SK-N-SH (cell line): ENCODE measurements at regions not wholly inside any gene's neighbourhood (a gene's known extent, or its start where the extent isn't known, plus 50 kb on each side); places are given as distances from the start of the nearest gene placed in this dataset.

Experiments
- GABPA ChIP-seq: IDR thresholded peaks from 2 replicates; pipeline ENCODE4 v1.4.0; 2012; ENCODE audit warnings: low read depth, mild to moderate bottlenecking
- JUND ChIP-seq: IDR thresholded peaks from 2 replicates; pipeline ENCODE4 v1.4.0; 2012
- RAD21 ChIP-seq: IDR thresholded peaks from 2 replicates; pipeline ENCODE4 v1.6.1; 2012; ENCODE audit warnings: mild to moderate bottlenecking, low read length
- TF ChIP-seq, protein P1 (sequence below): fragments of 200-600 bp; sonication (generic); IDR thresholded peaks from 2 replicates; pipeline ENCODE4 v1.6.1; 2017; ENCODE audit warnings: antibody characterized with exemption, mild to moderate bottlenecking, moderate library complexity
- TF ChIP-seq, protein P2 (sequence below): IDR thresholded peaks from 2 replicates; pipeline ENCODE4 v1.6.1; 2012; ENCODE audit warnings: mild to moderate bottlenecking, low read depth, low read length, moderate library complexity
- TF ChIP-seq, protein P3 (sequence below): IDR thresholded peaks from 2 replicates; pipeline ENCODE4 v1.4.0; 2012; ENCODE audit warnings: low read depth

DNA sequence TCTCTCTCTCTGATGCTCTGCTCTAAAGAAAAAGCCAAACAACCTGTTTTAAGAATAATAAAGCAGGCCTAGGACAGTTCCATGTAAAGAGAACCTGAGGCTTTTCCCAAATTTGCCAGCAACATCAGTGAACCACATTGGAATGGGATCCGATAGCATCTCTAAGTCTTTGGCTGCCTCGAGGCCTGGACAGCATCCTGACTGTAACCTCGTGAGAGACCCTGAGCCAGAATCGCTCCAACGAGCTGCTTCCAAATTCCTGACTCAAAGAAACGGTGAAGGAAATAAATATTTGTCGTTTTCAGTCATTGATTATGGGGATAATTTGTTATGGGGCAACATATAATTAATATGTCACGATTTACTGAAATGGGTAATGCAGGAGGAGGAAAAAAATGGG lies 1012.8 kb downstream of the ROBO2 start:
- TF ChIP-seq, protein P1, sequence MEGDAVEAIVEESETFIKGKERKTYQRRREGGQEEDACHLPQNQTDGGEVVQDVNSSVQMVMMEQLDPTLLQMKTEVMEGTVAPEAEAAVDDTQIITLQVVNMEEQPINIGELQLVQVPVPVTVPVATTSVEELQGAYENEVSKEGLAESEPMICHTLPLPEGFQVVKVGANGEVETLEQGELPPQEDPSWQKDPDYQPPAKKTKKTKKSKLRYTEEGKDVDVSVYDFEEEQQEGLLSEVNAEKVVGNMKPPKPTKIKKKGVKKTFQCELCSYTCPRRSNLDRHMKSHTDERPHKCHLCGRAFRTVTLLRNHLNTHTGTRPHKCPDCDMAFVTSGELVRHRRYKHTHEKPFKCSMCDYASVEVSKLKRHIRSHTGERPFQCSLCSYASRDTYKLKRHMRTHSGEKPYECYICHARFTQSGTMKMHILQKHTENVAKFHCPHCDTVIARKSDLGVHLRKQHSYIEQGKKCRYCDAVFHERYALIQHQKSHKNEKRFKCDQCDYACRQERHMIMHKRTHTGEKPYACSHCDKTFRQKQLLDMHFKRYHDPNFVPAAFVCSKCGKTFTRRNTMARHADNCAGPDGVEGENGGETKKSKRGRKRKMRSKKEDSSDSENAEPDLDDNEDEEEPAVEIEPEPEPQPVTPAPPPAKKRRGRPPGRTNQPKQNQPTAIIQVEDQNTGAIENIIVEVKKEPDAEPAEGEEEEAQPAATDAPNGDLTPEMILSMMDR = no peak
- TF ChIP-seq, protein P2, sequence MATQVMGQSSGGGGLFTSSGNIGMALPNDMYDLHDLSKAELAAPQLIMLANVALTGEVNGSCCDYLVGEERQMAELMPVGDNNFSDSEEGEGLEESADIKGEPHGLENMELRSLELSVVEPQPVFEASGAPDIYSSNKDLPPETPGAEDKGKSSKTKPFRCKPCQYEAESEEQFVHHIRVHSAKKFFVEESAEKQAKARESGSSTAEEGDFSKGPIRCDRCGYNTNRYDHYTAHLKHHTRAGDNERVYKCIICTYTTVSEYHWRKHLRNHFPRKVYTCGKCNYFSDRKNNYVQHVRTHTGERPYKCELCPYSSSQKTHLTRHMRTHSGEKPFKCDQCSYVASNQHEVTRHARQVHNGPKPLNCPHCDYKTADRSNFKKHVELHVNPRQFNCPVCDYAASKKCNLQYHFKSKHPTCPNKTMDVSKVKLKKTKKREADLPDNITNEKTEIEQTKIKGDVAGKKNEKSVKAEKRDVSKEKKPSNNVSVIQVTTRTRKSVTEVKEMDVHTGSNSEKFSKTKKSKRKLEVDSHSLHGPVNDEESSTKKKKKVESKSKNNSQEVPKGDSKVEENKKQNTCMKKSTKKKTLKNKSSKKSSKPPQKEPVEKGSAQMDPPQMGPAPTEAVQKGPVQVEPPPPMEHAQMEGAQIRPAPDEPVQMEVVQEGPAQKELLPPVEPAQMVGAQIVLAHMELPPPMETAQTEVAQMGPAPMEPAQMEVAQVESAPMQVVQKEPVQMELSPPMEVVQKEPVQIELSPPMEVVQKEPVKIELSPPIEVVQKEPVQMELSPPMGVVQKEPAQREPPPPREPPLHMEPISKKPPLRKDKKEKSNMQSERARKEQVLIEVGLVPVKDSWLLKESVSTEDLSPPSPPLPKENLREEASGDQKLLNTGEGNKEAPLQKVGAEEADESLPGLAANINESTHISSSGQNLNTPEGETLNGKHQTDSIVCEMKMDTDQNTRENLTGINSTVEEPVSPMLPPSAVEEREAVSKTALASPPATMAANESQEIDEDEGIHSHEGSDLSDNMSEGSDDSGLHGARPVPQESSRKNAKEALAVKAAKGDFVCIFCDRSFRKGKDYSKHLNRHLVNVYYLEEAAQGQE = no peak
- TF ChIP-seq, protein P3, sequence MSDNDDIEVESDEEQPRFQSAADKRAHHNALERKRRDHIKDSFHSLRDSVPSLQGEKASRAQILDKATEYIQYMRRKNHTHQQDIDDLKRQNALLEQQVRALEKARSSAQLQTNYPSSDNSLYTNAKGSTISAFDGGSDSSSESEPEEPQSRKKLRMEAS = no peak
- no peak for TF ChIP-seq GABPA
- no peak for TF ChIP-seq JUND
- TF ChIP-seq RAD21 = no peak
